ENCODE measurements at regions not wholly inside any gene's neighbourhood (a gene's known extent, or its start where the extent isn't known, plus 50 kb on each side); places are given as distances from the start of the nearest gene placed in this dataset.

DNA sequence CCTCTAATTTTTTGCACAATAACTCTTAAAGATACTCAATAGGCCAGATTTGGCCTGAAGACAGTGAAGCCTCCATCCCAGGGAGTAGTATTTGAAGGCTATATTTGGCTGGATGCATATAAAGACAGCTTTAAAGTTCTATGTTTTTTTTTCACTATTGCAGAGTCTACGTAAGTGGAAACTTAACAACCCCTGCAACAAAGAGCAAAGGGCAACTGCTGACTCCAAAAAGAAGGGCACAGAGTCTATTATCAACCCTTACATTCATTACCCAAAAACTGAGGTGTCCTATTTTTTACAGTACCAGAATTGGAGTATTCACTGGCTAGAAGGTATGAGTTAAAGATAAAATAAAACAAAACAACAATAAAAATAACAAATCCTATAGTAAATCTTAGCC lies 329.8 kb upstream of the PKN2 start:
- no peak for FAIRE-seq
- no peak for TF ChIP-seq POLR2A (IDR thresholded peaks at IDR 0.05; ENCODE audit: low read depth, low read length)

DNA sequence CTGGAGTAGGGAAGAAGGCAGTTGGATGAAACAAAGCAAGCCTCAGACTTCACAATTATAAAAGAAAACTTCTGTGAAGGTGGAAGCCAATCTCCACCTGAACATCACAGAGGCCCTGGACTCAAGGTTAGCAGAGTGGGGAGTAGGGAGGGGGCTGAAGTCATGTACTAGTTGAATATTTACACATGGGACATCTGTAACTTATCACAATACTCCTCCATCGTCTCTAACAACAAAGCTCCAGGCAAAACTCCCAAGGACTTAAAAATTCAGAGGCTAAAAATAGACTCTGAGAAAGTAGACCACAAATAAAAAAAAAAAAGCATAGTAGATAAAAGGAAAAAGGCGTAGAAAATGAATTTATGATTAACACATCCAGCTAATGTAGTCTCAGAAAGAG lies 326.3 kb upstream of the PKN2 start:
- FAIRE-seq, result no peak
- no peak for TF ChIP-seq POLR2A (IDR thresholded peaks at IDR 0.05; ENCODE audit: low read depth, low read length)
- no peak for DNase-seq (ENCODE audit: insufficient read length, low spot score)

More for the DNA sequence above, 329.8 kb upstream of the PKN2 start:
- no peak for DNase-seq (ENCODE audit: insufficient read length, low spot score)

DNA sequence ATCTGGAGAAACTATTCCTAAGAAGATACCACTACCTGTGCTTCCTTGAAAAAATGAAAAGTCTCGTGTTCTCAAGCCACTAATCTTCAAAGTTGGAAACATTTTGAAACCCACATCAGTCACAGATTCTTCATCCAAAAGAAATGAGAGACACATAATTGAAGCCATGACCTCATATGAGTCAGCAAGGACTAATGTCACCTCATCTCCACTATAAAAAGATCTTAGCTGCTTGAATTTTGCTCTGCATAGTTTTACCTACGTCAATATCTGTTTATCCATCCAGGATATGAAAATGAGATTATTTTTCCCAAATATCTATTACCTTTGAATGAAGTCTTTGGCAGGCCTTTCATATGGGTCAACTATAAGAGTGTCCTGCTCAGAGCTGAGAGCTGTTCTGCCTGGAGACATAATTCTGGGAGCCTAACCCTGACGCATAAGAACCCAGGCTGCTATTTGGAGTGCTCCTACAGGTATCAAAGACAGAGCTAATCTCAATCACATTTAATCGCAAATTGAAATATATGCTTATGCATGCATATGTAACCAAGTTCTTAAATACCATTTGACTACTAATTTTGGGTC lies 312.5 kb upstream of the PKN2 start:
- DNase-seq (ENCODE audit: insufficient read length, low spot score) (no peak), FAIRE-seq (no peak)
- TF ChIP-seq POLR2A (IDR thresholded peaks at IDR 0.05; ENCODE audit: low read depth, low read length), result no peak

DNA sequence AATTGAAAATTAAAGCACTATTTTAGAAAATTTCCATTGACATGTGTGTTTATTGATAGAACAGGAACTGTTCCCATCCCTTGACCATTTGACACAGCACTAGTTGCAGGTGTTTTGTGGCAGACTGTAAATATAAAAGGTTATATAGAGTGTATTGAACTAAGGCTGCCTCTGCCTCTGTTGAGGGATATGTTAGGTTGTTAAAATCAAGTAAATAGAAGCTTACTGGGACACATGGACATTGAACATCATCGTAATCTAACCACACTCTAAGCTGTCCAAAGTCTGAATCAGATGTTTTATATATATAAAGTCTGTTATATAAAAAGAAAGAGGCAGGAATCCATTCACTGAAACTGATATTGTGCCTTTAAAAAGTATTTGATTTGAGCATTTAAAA lies 308.1 kb upstream of the PKN2 start:
- DNase-seq (ENCODE audit: insufficient read length, low spot score), result no peak
- no peak for TF ChIP-seq POLR2A (IDR thresholded peaks at IDR 0.05; ENCODE audit: low read depth, low read length)
- FAIRE-seq, result no peak

DNA sequence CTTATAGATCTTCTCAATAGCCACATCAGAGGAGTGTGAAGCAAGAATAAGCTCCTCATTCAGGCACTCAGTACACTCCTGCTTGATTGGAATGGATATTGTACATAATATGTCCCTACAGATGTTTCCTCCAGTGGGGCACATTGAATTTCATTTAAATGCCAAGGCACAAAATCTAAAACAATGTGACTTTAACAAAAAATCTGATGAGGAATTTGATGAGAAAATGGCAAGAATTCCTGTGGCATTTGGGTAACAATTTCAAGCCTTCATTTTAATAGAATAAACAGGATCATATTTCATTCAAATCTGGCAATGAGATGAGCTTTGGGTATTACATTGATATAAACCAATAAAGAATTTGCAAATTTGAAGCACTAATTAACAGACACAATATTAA lies 307.7 kb upstream of the PKN2 start:
- DNase-seq (ENCODE audit: insufficient read length, low spot score), result no peak
- no peak for FAIRE-seq
- no peak for TF ChIP-seq POLR2A (IDR thresholded peaks at IDR 0.05; ENCODE audit: low read depth, low read length)

DNA sequence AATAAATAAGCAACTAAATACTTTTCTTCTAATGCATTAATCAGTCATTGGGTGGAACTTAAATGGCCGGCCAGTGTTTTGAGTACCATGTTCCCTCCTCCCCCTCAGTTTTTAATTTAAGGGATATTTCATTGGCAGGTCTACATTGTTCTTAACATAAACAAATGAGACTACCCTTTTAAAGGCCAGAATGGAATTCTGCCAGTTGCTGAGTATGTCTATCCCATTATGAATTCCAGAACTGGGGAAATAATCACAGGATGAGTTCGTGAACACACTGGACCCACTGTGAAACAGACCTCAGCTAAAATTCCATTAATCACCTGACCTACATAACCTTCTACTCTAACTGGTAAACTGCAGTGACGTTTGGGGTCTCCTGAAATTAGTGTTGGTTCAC lies 305.5 kb upstream of the PKN2 start:
- TF ChIP-seq POLR2A (IDR thresholded peaks at IDR 0.05; ENCODE audit: low read depth, low read length), result no peak
- DNase-seq (ENCODE audit: insufficient read length, low spot score) (no peak), FAIRE-seq (no peak)

DNA sequence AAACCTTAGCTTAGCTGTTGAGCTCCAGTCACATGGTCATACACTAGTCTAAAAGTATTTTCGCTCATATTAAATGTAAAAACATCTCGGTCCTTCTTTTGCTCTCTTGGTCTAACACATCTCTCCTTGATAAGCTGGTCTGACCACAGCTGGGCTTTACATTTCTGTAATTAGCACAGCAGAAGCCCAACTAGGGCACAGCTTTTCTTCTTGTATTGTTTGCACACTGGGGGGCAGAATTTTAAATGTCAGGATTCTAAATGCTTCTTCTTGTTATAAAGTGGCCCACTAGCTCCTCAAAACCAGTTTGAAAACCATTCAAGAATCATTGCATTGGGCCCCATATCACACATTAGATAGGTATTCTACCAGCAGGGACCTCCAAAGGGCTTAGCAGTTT lies 289.1 kb upstream of the PKN2 start:
- no peak for DNase-seq (ENCODE audit: insufficient read length, low spot score)
- TF ChIP-seq POLR2A (IDR thresholded peaks at IDR 0.05; ENCODE audit: low read depth, low read length), result no peak
- FAIRE-seq, result no peak

DNA sequence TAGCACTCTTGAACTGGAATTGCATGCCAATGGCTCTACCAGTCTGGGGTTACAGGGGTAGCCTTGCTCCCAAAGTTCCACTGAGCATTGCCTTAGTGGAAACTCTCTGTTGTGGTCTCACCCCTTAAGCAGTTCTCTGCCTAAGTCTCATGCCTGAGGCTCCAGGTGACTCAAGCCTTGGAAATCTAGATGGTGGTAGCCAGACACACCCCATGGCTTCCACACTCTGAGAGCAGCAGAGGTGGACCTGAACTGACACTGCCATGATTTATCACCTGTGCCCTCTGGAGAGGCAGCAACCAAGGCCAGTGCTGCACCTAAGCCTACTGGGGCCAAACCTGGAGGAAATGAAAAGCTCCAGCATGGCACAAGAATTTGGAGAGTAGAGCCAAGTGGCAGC lies 285.7 kb upstream of the PKN2 start:
- no peak for TF ChIP-seq POLR2A (IDR thresholded peaks at IDR 0.05; ENCODE audit: low read depth, low read length)
- no peak for FAIRE-seq
- no peak for DNase-seq (ENCODE audit: insufficient read length, low spot score)

DNA sequence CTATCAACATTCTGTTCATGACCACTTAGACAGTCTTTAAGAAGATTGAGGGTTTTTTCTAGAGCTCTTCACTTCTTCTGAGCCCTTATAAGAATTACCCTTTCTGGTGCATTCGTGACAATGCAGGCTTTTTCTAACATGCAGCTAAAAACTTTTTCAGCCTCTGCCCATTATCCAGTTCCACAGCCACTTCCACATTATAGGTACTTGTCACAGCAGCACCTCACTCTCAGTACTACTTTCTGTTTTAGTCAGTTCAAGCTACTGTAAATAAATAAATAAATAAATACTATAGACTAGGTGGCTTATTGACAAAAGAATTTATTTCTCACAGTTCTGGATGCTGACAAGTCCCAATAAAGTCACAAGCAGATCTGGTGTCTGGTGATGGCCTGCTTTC lies 284.4 kb upstream of the PKN2 start:
- FAIRE-seq, result no peak

DNA sequence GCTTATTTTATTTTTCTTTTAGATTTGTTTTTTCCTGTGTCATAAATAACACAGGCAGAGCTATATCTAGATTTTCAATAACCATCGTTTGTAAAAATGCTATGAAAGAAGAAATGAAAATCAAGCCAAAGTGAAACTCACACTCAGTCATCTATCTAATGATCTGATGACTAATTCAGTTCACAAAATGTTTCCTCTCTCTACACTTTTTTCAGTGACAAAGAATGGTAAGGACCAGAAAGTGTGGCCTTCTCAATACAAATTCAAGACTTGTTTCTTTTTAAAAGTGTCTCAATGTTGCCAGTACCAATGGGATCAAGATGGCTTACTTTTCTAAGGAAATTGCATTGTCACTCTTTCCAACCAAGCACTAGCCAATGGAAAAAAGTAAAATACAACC lies 282.8 kb upstream of the PKN2 start:
- no peak for FAIRE-seq
- DNase-seq (ENCODE audit: insufficient read length, low spot score), result no peak
- TF ChIP-seq POLR2A (IDR thresholded peaks at IDR 0.05; ENCODE audit: low read depth, low read length), result no peak

More for the DNA sequence above, 284.4 kb upstream of the PKN2 start:
- no peak for TF ChIP-seq POLR2A (IDR thresholded peaks at IDR 0.05; ENCODE audit: low read depth, low read length)
- DNase-seq (ENCODE audit: insufficient read length, low spot score), result no peak

DNA sequence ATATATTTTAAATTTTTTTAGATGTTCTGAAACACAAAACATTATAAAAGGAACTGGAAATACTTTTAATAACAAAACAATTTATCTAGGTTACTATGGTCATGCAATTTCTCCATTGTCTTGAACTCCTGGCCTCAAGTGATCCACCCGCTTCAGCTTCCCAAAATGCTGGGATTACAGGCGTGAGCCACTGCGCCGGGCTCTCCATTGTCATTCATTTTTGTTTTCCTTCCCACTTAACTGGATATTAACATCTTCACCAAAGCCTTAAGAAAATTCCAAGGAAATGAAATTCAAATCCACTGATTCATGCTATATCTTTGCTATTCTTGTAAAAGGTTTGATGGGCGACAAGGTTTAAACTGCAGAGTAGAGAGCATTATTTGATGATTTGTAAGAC lies 279.5 kb upstream of the PKN2 start:
- DNase-seq (ENCODE audit: insufficient read length, low spot score) (no peak), FAIRE-seq (no peak)
- TF ChIP-seq POLR2A (IDR thresholded peaks at IDR 0.05; ENCODE audit: low read depth, low read length), result no peak

DNA sequence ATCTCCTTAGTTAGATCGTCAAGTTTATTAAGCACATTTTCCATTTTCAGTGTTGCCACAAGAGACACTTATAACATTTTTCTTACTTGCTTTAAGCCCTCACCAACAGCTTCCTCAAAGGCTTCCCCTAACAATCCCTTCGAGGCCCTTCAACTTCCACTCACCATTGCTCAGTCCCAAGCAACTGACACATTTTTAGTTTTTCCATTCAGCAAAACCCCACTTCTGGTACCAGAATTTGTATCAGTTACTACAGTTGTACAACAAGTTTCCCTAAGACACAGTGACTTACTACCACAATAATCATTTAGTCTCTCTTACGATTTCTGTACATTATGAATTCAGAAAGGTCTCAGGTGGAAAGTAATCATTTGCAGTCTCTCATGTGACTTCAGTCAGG lies 276.8 kb upstream of the PKN2 start:
- no peak for FAIRE-seq

DNA sequence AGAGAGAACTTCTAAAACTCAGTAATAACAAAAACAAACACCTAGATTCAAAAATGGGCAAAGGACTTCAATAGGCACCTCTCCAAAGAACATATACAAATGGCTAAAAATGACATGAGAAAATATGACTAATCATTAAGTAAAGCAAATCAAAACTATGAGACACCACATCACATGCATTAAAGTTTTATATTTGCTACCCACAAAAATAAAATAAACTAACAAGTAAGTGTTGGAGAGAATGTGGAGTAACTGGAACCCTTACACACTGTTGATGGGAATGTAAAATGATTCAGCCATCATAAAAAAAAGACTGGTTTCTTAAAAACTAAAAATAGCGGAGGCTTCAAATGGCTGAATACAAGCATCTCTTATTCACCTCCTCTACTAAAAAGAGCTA lies 262.1 kb upstream of the PKN2 start:
- TF ChIP-seq POLR2A (IDR thresholded peaks at IDR 0.05; ENCODE audit: low read depth, low read length), result no peak
- DNase-seq (ENCODE audit: insufficient read length, low spot score), result no peak
- FAIRE-seq, result no peak

More for the DNA sequence above, 276.8 kb upstream of the PKN2 start:
- DNase-seq (ENCODE audit: insufficient read length, low spot score), result no peak
- TF ChIP-seq POLR2A (IDR thresholded peaks at IDR 0.05; ENCODE audit: low read depth, low read length), result no peak

DNA sequence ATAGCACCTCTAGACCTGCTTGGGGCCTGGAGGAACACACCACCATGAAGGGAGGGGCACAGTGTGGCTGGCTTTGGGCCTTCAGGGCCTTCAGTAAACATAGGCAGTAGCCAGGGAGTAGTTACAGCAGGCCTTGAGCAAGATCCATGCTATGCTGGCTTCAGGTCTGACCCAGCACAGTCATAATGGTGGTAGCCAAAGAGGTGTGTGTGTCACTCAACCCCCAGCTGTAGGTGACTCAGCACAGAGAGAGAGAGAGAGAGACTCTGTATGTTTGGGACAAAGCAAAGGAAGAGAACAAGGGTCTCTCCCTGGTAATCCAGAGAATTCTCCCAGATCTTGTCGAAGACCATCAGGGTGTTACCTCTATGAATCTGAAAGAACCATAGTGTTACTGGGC lies 250.5 kb upstream of the PKN2 start:
- DNase-seq (ENCODE audit: insufficient read length, low spot score), result no peak
- no peak for TF ChIP-seq POLR2A (IDR thresholded peaks at IDR 0.05; ENCODE audit: low read depth, low read length)

DNA sequence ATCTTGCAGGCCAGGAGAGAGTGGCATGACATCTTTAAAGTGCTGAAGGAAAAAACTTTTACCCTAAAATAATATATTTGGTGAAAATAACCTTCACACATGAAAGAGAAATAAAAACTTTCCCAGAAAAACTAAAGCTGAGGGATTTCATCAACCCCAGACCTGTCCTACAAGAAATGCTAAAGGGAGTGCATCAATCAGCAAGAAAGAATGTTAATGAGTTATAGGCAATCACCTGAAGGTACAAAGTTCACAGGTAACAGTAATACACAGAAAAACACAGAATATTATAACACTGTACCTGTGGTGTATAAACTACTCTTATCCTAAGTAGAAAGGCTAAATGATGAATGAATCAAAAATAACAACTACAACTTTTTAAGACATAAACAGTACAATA lies 249.2 kb upstream of the PKN2 start:
- FAIRE-seq, result no peak
- TF ChIP-seq POLR2A (IDR thresholded peaks at IDR 0.05; ENCODE audit: low read depth, low read length), result no peak
- DNase-seq (ENCODE audit: insufficient read length, low spot score), result no peak

More for the DNA sequence above, 250.5 kb upstream of the PKN2 start:
- FAIRE-seq, result no peak

DNA sequence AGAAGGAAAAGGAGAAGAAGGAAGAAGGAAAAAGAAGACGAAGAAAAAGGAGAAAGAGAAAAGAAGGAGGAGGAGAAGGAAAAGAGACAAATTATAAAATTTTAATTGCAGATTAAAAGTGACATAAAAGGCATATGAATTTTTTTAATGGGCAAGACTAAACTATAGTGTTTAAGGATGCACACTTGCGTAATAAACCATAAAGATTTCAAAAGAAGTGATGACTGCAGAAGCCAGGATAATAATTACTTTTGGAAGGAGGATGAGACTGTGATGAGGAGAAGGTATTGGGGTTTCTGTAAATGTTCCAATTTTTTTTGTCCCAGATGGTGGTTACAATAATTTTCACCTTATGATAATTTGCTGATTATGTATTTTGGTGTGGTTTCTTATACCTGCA lies 243.1 kb upstream of the PKN2 start:
- no peak for FAIRE-seq
- no peak for DNase-seq (ENCODE audit: insufficient read length, low spot score)
- no peak for TF ChIP-seq POLR2A (IDR thresholded peaks at IDR 0.05; ENCODE audit: low read depth, low read length)
